Ramos (cell line): ENCODE measurements at regions not wholly inside any gene's neighbourhood (a gene's known extent, or its start where the extent isn't known, plus 50 kb on each side); places are given as distances from the start of the nearest gene placed in this dataset.

Experiments used
- in situ Hi-C: fragments of 300-500 bp; cut with MboI; formaldehyde crosslinking; loops from one replicate; pipeline ENCODE4 v1.14.3; 2022; ENCODE audit warnings: low sequenced_read_pairs; ENCODE audit not compliant: unreplicated experiment

- in situ Hi-C loops = no loop called here
These were observed 495.7 kb upstream of the TPK1 start for GRCh38 chr7:145331522-145331921.

GRCh38 chr7:145331076-145331475 lies 495.2 kb upstream of the TPK1 start:
- in situ Hi-C loops = no loop called here

- in situ Hi-C loops = no loop called here
These were observed 491.8 kb upstream of the TPK1 start for GRCh38 chr7:145327646-145328045.

- in situ Hi-C loops = no loop called here
These were observed 488.2 kb upstream of the TPK1 start for GRCh38 chr7:145324081-145324480.

GRCh38 chr7:145313551-145313950 lies 477.7 kb upstream of the TPK1 start:
- in situ Hi-C loops = no loop called here

GRCh38 chr7:145293754-145294153 lies 457.9 kb upstream of the TPK1 start:
- in situ Hi-C loops = no loop called here

- in situ Hi-C loops = no loop called here
These were observed 457.4 kb upstream of the TPK1 start for GRCh38 chr7:145293228-145293701.

- in situ Hi-C loops = no loop called here
These were observed 453.5 kb upstream of the TPK1 start for GRCh38 chr7:145289384-145289783.

GRCh38 chr7:145276118-145276517 lies 440.3 kb upstream of the TPK1 start:
- in situ Hi-C loops = no loop called here

GRCh38 chr7:145269418-145270161 lies 433.7 kb upstream of the TPK1 start:
- in situ Hi-C loops = no loop called here

- in situ Hi-C loops = no loop called here
These were observed 429.3 kb upstream of the TPK1 start for GRCh38 chr7:145265180-145265579.

- in situ Hi-C loops = no loop called here
These were observed 428.0 kb upstream of the TPK1 start for GRCh38 chr7:145263886-145264285.

- in situ Hi-C loops = no loop called here
These were observed 416.2 kb upstream of the TPK1 start for GRCh38 chr7:145252031-145252430.

GRCh38 chr7:145224775-145225174 lies 388.9 kb upstream of the TPK1 start:
- in situ Hi-C loops = no loop called here

GRCh38 chr7:145219461-145219860 lies 383.6 kb upstream of the TPK1 start:
- in situ Hi-C loops = no loop called here

- in situ Hi-C loops = no loop called here
These were observed 381.0 kb upstream of the TPK1 start for GRCh38 chr7:145216866-145217265.

GRCh38 chr7:145212050-145212449 lies 376.2 kb upstream of the TPK1 start:
- in situ Hi-C loops = no loop called here

- in situ Hi-C loops = no loop called here
These were observed 375.4 kb upstream of the TPK1 start for GRCh38 chr7:145211211-145211610.

GRCh38 chr7:145193951-145194350 lies 358.1 kb upstream of the TPK1 start:
- in situ Hi-C loops = no loop called here

GRCh38 chr7:145184956-145185355 lies 349.1 kb upstream of the TPK1 start:
- in situ Hi-C loops = no loop called here

- in situ Hi-C loops = no loop called here
These were observed 347.2 kb upstream of the TPK1 start for GRCh38 chr7:145183069-145183468.

GRCh38 chr7:145175366-145175765 lies 339.5 kb upstream of the TPK1 start:
- in situ Hi-C loops = no loop called here
